ENCODE measurements at regions not wholly inside any gene's neighbourhood (a gene's known extent, or its start where the extent isn't known, plus 50 kb on each side); places are given as distances from the start of the nearest gene placed in this dataset.

DNA sequence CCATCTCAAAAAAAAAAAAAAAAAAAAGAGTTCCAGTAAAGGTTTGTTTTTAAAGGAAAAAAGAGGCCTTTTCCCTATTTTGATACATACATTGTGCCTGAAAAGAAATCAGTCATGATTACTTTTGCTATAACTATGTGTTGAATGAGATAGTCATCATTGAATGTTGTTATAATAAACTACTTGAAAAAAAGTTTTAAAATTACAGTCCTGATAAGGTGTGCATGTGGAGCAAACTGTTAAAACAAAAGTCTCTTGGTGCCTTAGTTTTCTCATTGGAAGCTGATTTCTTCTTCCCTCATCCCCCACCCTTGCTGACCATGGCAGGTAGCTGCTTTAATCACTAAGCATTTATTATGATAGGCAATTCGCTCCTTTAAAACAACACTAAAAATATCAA lies 172.3 kb upstream of the TBCA start:
- Histone ChIP-seq H3K4me3 (ENCODE audit: low read depth, low read length) (no peak overlapping the region), H3K36me3 (ENCODE audit: control insufficient read depth, insufficient read depth, low read length) (no peaks in the 10 kb centered on the region), H3K27me3 (ENCODE audit: control insufficient read depth, insufficient read depth, low read length) (peaks cover 12% of the 10 kb centered on the region)
- no peak for DNase-seq (ENCODE audit: low read depth)
- TF ChIP-seq, protein P1, sequence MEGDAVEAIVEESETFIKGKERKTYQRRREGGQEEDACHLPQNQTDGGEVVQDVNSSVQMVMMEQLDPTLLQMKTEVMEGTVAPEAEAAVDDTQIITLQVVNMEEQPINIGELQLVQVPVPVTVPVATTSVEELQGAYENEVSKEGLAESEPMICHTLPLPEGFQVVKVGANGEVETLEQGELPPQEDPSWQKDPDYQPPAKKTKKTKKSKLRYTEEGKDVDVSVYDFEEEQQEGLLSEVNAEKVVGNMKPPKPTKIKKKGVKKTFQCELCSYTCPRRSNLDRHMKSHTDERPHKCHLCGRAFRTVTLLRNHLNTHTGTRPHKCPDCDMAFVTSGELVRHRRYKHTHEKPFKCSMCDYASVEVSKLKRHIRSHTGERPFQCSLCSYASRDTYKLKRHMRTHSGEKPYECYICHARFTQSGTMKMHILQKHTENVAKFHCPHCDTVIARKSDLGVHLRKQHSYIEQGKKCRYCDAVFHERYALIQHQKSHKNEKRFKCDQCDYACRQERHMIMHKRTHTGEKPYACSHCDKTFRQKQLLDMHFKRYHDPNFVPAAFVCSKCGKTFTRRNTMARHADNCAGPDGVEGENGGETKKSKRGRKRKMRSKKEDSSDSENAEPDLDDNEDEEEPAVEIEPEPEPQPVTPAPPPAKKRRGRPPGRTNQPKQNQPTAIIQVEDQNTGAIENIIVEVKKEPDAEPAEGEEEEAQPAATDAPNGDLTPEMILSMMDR (IDR thresholded peaks at IDR 0.05; ENCODE audit: insufficient read depth, low read length, poor library complexity, severe bottlenecking): no peak

DNA sequence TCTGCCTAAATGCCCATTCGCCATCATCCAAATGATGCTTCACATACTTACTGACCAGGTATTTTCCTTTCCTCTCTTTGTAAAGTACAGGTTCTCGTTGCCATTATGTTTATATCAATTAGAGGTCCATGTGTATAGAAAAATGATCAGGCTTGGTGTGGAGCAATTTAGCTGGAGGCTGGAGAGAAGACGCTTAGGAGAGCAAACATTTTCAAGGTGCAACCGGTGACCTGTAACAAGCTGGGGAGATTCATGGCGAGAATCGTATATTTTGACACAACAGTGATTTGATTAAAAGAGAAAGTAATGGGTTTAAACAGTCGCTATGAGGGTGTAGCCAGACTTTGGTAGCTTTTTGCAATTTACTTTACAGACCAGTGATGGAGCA lies 170.9 kb upstream of the TBCA start:
- H3K27me3 ChIP-seq (ENCODE audit: control insufficient read depth, insufficient read depth, low read length): peaks cover 12% of the 10 kb centered on the region
- TF ChIP-seq, protein P1 (IDR thresholded peaks at IDR 0.05; ENCODE audit: insufficient read depth, low read length, poor library complexity, severe bottlenecking): no peak

DNA sequence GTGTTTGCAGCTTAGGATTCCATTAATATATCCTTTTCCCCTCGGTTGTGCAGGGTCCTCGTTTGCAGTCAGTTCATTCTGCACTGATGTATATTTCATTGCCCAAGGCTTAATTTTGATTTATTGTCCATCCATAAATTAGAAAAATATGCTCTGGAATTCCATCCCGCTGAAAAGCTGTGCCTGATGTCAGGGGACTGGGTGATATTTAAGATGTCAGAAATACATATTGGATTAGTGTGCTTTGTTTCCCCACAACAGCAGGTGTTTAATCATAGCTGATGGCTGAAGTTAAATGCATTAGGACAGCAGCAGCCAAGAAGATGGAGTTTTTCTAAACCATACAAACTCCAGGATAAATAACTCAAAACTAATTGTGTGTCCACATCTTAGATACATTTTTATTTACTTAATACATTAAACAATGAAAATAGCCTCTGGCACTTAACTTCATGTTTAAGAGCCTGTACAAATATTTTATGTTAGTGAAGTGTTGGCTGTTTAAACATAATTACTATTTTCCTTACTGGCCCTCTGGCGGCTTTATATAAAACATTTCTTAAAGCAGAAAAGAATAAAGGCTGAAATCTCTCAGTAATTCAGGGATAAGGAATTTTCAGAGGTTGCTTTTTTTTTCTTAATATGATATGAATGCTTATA lies 170.4 kb upstream of the TBCA start:
- TF ChIP-seq, protein P1 (IDR thresholded peaks at IDR 0.05; ENCODE audit: insufficient read depth, low read length, poor library complexity, severe bottlenecking): no peak
- H3K27me3 ChIP-seq (ENCODE audit: control insufficient read depth, insufficient read depth, low read length): peaks cover 12% of the 10 kb centered on the region

More for the DNA sequence above, 170.9 kb upstream of the TBCA start:
- no peaks in the 10 kb centered on the region for H3K36me3 ChIP-seq (ENCODE audit: control insufficient read depth, insufficient read depth, low read length)
- DNase-seq (ENCODE audit: low read depth): no peak
- H3K4me3 ChIP-seq (ENCODE audit: low read depth, low read length): no peak overlapping the region

DNA sequence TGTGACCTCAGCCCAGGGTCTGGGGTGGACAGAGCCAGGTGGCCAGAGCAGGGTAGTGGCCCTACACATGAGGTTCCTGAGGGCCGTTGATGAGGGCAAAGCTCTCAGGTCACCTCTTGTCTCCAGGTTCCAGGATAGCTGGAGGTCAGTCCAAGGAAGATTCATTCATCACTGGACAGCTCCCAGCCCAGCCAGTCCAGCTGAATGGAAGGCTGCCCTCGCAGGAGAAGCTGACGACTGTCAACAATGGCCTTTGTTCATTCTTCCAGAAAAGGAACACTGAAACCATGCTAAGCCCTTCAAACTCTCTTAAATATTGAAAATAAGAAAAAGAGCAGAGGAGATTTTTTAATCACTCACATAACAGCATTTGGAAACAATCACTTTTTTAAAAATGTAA lies 169.7 kb upstream of the TBCA start:
- TF ChIP-seq, protein P1 (IDR thresholded peaks at IDR 0.05; ENCODE audit: insufficient read depth, low read length, poor library complexity, severe bottlenecking): no peak
- Histone ChIP-seq H3K36me3 (ENCODE audit: control insufficient read depth, insufficient read depth, low read length) (no peaks in the 10 kb centered on the region), H3K4me3 (ENCODE audit: low read depth, low read length) (no peak overlapping the region), H3K27me3 (ENCODE audit: control insufficient read depth, insufficient read depth, low read length) (peaks cover 10% of the 10 kb centered on the region)
- no peak for DNase-seq (ENCODE audit: low read depth)

More for the DNA sequence above, 170.4 kb upstream of the TBCA start:
- no peak for DNase-seq (ENCODE audit: low read depth)
- Histone ChIP-seq H3K36me3 (ENCODE audit: control insufficient read depth, insufficient read depth, low read length) (no peaks in the 10 kb centered on the region), H3K4me3 (ENCODE audit: low read depth, low read length) (no peak overlapping the region)

DNA sequence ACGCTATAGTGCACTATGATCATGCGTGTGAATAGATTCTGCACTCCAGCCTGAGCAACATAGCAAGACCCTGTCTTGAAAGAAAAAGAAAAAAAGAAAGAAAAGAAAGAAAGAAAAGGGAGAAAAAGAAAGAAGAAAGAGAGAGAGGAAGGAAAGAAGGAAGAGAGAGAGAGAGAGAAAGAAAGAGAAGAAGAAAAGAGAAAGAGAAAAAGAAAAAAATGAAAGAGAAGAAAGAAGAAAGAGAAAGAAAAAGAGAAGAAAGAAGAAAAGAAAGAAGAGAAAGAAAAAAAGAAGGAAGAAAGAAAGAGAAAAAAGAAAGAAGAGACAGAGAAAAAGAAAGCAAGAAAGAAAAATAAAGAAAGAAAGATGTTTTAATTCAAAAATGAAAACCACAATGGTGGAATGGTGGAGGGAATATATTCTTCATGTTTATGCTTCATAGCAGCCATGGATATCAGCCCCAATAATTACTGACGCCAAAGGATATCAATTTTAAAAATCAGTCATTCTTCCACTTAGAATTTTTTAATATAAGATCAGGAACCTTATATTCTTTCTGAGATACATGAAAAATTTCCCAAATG lies 168.7 kb upstream of the TBCA start:
- TF ChIP-seq, protein P1 (IDR thresholded peaks at IDR 0.05; ENCODE audit: insufficient read depth, low read length, poor library complexity, severe bottlenecking): no peak
- no peak for DNase-seq (ENCODE audit: low read depth)
- no peaks in the 10 kb centered on the region for H3K36me3 ChIP-seq (ENCODE audit: control insufficient read depth, insufficient read depth, low read length)
- peaks cover 10% of the 10 kb centered on the region for H3K27me3 ChIP-seq (ENCODE audit: control insufficient read depth, insufficient read depth, low read length)
- H3K4me3 ChIP-seq (ENCODE audit: low read depth, low read length): no peak overlapping the region

DNA sequence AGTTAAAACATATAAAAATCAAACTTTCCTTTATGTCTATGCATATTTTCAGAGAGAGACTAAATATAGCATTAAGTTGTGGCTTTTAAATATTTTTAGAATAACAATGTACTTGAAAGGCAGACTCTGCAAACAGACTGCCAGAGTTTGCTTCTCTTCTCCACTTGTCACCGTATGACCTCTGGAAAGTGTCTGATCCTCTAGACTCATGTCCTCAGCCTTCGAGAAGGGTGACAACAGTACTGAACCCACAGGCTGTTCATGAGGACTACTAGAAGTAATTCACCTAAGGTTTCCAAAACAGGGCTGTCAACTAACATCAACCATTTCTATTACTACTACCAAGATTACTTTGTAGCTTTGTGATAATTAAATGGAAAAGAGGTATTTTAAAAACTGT lies 167.7 kb upstream of the TBCA start:
- Histone ChIP-seq H3K36me3 (ENCODE audit: control insufficient read depth, insufficient read depth, low read length) (no peaks in the 10 kb centered on the region), H3K27me3 (ENCODE audit: control insufficient read depth, insufficient read depth, low read length) (peaks cover 6% of the 10 kb centered on the region), H3K4me3 (ENCODE audit: low read depth, low read length) (no peak overlapping the region)
- DNase-seq (ENCODE audit: low read depth): no peak
- TF ChIP-seq, protein P1 (IDR thresholded peaks at IDR 0.05; ENCODE audit: insufficient read depth, low read length, poor library complexity, severe bottlenecking): no peak

Data from kidney epithelial cell (primary cell).